Fibroblast of the aortic adventitia (primary cell): ENCODE measurements at regions not wholly inside any gene's neighbourhood (a gene's known extent, or its start where the extent isn't known, plus 50 kb on each side); places are given as distances from the start of the nearest gene placed in this dataset.

ENCODE experiments used
- DNase-seq: peaks from one replicate; pipeline ENCODE4 v3.0.0-alpha.2; 2010; ENCODE audit warnings: low read depth
- H3K4me3 ChIP-seq: 2 replicates; pipeline ENCODE4 v1.5.1; 2011; ENCODE audit warnings: low read depth, mild to moderate bottlenecking, control low read depth, low read length, moderate library complexity
- TF ChIP-seq, protein P1 (sequence below): IDR thresholded peaks from 2 replicates; pipeline ENCODE4 v1.5.1; 2011; ENCODE audit warnings: mild to moderate bottlenecking, low read length, control low read depth, inconsistent platforms; ENCODE audit not compliant: insufficient read depth

DNA sequence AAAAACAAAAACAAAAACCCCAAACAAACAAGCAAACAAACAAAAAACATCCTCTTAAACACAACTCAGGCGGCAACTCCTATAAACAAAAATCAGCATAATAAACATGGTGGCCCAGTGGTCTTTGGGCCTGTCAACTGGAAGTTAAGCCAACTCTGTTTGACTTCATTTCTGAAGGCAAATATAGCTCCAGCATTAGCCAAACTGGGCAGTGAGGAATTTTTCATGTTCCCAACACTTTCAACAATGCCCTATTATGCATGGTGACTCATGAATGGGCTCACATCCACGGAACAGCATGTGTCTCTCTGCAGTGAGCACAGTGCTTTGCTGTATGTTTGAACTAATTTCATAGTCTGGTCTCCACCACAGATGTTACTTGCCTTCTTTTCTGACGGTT, 143.9 kb upstream of the STC2 start:
- H3K4me3 ChIP-seq, result no peak overlapping the region
- TF ChIP-seq, protein P1, sequence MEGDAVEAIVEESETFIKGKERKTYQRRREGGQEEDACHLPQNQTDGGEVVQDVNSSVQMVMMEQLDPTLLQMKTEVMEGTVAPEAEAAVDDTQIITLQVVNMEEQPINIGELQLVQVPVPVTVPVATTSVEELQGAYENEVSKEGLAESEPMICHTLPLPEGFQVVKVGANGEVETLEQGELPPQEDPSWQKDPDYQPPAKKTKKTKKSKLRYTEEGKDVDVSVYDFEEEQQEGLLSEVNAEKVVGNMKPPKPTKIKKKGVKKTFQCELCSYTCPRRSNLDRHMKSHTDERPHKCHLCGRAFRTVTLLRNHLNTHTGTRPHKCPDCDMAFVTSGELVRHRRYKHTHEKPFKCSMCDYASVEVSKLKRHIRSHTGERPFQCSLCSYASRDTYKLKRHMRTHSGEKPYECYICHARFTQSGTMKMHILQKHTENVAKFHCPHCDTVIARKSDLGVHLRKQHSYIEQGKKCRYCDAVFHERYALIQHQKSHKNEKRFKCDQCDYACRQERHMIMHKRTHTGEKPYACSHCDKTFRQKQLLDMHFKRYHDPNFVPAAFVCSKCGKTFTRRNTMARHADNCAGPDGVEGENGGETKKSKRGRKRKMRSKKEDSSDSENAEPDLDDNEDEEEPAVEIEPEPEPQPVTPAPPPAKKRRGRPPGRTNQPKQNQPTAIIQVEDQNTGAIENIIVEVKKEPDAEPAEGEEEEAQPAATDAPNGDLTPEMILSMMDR, result no peak
- peak; percentile 99 for DNase-seq

DNA sequence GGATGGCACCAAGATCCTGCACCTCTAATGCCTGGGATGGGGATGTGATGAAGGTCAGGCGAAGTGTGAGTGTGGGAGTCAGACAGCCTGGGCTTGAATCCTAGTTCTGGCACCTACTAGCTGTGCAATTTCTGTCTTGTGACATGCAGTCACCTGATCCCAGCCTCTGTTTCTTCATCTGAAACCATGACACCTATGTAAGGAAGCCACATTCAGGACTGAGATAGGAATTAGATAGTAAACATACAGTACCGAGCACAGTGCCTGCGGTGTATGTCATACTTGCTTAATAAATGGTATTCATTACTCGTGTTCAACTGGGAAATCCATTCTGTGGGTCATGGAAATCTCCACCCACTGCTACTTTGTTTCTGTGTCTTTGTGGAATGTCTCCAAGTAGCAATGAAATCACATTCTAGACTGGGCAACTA, 140.6 kb upstream of the STC2 start:
- TF ChIP-seq, protein P1, result no peak
- DNase-seq, result peak; percentile 72
- no peak overlapping the region for H3K4me3 ChIP-seq

DNA sequence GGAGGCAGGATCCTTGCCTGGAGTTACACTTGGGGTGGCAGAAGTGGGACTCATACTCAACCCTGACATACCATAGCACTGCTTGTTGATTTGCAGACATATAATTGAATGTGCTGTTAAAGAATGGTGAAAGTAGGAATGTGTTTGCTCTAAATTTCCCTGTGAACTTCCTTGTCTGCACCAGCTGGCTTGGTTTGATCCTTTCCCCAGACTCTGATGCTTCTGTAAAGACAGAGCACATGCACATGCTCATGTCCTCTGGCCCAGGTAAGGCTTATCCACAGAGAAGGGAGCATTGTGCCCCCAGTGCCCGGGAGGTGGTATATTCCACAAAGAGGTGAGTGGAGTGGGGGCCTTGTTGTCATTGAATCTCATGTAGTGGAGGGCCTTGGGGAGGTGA, 138.0 kb upstream of the STC2 start:
- DNase-seq, result no peak
- H3K4me3 ChIP-seq, result no peak overlapping the region
- TF ChIP-seq, protein P1, result no peak

DNA sequence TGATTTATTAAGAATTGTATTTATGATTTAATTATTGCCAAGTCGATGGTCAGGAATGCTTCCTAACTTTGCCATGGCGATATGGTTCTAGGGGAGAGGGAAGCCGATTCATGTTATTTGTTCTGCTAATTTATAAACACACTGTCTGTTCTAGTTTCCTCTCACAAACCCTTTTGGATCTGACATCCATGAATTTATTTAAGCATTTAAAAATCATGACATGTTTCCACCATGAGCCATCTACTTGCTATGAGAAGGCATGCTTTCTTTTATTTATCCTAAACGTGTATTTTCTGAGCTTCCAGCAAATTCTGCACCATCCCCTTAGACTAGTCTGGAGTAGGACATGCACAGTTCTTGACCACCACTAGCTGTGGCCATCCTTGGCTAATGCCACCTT, 136.6 kb upstream of the STC2 start:
- TF ChIP-seq, protein P1, result no peak

DNA sequence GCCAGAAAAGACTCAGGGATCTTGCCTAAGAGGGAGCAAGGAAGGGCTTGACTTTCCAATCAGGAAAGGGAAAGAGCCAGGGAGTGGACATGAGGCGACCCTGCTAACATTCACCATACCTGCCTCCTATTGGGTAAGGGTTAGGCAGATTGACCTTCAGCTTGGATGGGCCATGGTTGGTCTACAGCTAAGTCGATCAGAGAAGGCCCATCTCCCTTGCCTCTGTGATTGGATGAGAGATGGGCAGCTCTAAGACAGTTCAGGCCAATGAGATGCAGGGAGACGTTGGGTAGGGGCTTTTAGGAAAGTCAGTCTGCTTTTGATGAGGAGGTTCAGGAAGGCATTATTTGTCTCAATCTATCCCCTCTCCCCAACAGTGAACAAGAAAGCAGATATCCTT, 135.0 kb upstream of the STC2 start:
- no peak for DNase-seq
- no peak overlapping the region for H3K4me3 ChIP-seq
- TF ChIP-seq, protein P1, result no peak

More for the DNA sequence above, 136.6 kb upstream of the STC2 start:
- no peak for DNase-seq
- no peak overlapping the region for H3K4me3 ChIP-seq

DNA sequence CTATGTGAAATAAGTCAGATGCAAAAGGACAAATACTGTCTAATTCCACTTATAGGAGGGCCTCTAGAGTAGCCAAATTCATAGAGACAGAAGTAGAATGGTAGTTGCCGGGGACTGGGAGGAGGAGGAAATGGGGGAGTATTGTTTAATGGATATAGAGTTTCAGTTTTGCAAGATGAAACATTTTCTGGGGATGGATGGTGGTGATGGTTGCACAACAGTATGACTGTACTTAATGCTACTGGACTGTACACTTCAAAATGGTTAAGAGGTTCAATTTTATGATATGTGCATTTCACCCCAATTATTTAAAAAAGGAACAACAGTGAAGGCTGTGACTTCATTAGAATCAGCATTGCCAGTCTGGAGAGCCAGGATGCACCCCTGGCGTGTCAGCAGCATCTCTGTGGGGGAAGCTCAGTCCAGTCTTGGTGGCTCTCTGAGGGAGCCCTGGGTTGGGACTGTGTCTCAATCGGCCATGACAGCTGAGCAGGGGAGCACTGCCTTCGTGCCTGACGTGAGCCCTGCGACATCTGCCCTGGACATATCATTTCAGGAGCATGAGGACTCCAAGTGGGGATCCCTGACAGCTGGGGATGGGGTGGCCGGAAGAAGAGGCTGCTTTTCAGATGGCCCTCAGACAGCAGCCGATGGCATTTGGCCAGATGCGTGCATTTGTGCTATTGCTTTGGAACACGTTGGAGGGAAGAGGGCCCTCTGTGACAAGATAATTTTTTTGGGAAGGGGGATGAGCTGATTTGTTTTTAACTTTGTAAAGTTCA, 130.8 kb upstream of the STC2 start:
- H3K4me3 ChIP-seq, result no peak overlapping the region
- DNase-seq, result peak; percentile 78
- TF ChIP-seq, protein P1, result no peak

DNA sequence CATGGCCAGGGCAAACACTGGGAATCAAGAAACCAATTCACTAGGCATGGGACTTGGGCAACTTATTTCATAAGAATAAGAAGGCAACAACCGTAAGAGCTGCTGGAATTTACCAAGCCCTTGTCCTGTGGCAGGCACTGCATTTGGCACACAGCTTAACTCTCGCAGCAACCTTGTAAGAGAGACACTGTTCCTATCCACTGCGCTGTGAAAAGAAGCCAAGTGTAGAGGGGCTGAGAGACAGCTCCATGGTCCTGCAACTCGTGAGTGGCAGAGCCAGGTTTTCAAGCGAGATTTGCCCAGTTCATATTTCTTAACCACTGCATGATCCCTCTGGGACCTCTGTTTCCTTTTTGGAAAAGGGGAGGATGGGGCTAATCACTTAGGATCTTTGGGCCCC, 129.3 kb upstream of the STC2 start:
- DNase-seq, result peak; percentile 48
- H3K4me3 ChIP-seq, result no peak overlapping the region
- TF ChIP-seq, protein P1, result no peak
